ENCODE measurements at regions not wholly inside any gene's neighbourhood (a gene's known extent, or its start where the extent isn't known, plus 50 kb on each side); places are given as distances from the start of the nearest gene placed in this dataset.

DNA sequence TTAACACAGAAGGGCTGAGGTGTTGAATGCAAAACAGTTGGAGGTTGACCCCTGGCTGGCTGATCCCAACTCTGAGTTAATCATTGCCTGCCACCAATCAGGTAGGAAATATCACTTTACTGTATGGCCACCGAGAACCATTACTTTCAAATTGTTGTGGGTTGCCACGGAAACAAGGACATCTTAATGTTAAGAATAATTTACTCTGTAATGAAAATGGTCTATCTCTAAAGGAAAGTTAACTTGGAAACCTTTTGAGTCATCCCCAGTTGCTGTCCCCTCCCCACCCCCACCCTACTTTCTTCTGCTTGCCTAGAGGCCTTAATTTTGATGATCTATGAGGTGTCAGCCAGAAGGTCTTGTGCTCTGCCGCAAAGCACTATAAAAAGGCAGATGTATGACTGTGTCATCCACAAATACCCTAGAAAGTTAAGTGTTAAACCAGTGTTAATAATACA is 78.7 kb upstream of the SNRK start:
- DNase-seq = peak; percentile 48

DNA sequence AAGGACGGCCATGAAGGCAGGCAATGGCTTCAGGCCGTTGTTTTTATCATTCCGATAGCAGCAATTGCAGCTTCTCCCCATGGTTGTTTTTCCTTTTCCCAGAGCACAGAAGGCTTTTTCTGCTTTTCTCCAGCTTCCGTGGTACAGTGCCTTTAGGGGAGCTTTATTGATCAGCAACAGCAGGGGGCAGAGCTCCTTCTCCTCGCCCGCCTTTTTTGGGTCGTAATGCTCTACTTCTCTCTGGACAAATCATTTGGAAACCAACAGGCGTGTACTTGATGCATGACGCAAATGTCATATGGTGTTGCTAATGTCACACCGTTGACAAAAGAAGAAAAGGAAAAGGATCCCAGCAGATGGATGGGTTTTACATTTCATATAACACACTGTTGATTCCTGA is 79.7 kb upstream of the SNRK start:
- DNase-seq = no peak

DNA sequence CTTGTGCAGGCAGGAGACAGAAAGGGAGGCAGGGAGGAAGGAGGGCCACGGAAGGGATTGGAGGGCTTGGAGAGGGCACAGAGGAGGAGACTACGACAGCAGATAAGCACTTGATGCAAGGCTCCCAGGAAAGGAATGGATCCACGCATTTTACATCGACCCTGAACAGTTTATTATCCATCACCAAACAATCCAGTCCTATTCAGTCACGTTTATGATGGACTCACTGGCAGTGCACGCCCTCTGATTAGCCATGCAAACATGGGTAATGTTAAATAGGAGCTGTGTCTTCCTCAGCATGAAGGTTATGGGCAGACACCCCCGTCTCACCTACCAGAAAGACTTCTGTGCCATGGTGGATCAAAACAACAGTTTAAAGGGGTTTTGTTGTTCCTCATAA is 80.2 kb upstream of the SNRK start:
- DNase-seq = no peak

DNA sequence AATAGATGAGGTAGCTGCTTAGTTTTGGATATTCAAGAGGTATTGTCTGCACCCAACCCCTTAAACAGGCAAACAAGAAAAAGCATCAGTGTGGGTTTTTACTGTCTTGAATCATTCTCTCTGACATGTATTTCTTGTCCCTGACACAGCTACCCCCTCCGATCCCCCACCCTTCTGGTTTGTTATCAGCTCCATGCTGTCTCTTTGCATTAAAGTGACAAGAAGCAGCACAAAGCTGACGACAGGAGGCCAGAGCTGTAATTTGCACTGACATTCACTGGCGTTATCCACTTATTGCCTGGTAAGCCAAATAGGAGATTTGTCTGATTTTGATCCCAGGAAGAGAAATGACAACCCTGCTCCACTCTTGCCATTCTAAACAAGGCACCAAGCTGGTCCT is 83.3 kb upstream of the SNRK start:
- no peak for DNase-seq

DNA sequence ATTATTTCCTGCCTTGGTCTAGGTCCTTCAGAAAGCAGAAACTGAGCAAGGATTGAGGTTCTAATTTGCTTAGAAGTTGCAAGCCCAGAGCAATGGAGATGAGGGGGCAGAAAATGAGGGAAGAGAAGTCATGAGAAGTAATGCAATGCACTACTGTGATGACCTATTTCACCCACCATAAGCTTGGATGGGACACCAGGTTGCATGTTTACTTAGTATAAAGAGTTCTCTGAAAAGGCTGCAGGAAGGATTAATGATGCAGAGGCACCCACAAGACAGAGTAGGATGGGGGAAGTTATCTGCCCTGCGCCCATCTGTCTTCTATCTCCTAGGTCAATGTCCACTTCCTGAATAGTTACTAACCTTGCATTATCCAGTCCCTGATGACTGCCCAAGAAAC is 84.8 kb upstream of the SNRK start:
- no peak for DNase-seq

DNA sequence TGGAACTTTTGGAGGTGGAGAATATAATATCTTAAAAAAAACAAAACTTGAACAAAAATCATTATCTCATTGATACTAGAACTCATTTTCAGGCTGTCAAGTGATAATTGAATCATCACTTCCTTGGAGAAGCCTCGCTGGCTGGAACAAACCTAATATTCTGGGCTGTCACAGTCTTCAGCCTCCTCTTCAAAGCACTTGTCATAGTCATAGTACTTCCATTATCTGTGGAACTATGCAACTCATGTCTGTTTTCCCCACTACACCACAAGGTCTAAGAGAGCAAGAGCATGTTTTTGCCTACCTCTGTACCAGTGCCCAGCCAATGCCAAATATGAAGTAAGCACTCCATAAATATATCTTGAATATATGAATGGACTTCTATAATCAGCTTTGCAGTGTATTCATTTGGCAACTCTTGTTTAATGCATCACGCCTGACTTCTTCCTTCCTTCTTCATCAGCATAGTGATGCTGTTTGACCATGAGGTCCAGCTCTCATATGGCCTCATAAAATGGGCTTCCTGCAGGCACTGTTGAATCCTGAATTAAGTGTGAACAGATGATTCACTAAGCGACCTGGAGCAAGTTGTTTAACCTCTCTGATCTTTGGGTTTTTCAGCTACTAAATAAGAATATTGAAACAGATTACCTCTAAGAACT is 86.6 kb upstream of the SNRK start:
- no peak for DNase-seq

DNA sequence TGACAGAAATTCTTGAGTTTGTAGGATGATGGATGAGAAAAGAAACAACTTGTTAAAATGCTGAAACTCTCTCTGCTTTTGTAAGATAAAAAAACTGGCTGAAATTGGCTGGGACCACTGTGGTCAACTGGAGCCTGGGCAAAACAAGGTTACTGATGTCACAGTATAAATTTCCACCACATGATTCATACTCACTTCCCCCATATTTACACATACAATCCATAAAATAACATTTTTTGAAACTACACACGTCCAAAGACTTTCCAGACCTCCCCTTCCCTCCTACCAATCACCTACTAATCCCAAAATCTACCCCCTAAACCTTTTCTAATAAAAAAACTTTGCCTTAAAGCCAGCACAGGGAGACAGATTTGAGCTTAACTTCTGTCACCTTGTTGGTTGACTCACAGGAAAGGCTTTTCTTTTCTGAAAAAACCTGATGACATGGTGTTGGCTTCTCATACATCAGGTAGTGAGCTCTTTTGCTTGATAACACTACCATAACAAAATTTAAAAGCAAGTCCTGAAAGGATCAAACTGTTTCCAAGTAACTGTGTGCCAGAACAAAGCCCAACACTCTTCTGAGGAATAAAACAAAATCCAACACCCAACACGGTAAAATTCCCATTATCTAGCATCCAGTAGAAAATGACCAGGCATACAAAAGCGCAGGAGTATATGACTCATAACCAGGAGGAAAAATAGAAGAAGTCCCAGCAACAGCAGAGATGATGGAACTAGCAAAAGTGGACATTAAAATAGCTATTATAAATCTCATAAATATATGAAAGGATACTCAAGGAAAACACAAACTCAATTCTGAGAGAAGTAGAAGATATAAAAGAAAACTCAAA is 87.3 kb upstream of the SNRK start:
- no peak for DNase-seq

DNA sequence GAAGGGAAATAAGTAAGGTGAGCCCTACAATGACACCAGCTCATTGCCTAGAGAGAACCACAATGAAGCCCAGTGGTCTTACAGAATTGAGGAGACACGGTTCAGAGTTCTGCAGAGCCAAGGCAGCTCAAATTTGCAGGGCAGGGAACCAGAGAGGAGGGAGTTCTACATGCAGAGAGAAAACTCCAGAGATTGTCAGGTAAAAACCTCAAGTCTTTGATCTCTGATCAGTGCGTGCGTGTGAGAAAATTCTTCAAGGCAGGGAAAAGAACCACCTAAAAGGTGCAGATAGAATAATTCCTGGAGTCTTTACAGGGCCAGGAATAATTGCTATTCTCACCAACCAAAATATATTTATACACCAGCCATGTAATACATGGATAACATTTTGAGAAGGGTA is 88.0 kb upstream of the SNRK start:
- no peak for DNase-seq

DNA sequence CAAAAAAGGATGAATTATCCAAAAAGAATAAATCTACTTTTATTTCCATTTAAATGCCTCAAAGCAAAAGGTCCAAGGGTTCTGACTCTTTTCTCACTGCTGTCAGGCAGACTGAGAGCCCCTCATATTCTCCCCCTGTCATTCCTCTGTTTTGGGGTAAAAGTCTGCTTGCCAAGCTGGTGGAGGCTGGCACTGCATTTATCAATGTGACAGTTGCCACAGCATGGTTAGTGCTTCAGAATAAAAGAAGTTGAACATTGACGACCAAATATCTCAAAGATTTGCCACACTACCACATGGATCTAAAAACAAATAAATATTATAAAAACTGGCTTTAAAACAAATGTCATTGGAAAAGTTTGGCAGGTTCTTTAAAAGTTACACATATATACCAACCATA is 89.2 kb upstream of the SNRK start:
- DNase-seq = no peak

DNA sequence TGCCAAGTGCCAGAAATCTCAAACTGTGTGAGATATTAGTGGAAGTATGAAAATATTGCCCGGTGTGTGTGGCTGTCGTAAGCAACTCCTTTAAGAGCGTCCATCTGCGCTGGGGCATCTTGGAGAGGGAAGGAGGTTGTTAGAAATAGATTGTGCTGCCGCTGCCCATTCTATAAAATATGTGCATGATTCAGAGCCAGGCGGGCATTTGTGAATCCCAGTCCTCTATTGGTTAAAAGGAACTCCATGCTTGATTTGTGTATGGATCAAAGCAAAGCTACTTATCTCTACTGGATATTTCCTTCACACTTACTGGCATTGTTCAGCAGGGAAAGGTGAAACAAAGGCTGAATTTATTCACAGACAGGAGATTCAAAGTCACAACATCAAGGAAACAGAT is 89.6 kb upstream of the SNRK start:
- no peak for DNase-seq

DNA sequence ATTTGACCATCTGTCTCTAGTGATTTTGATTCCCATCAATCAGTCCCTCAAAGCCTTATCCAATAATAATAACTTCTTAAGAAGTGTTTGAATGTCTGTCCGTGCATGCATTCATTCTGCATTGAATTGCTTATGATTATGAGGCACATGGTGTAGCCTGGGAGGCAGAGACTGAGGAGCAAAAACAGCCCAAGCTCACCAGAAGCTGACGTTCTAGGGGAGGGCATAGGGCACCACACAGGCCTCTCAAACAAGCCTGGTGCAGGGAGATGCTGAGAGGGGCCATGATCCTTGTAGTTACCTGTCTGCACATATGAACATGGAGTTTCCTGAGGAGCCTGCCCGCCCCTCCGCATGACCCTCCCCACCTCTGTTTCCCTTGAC is 89.2 kb upstream of the POMGNT2 start:
- no peak for DNase-seq

DNA sequence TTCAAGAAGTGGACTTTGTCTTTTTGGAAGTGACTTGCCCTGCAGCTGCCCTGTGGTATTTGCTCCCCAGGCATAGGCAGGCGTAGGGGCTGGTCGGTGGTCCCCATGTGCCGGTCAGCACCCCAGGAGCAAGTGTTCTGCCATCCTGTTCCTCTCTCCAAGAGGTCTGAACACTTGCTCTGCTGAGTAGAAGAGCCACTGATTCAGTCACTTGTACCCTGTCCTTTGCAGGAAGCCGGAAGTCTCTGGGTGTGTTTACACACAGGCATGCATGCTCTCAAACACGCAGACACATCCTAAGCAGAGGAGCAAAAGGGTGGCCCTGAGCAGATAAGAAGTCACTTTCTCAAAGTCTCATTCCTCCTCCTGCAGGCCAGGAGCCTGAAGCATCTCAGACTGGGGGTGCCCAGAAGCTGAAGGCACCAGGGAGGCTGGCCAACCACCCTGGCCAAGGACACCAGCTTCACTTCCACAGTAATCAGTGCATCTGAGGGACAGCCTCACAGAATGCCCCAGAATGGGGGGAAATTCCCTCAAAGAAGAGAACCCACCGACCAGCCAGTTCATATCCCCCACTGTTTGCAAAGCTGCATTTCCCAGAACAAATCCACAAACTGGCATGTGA is 88.7 kb upstream of the POMGNT2 start:
- no peak for DNase-seq

DNA sequence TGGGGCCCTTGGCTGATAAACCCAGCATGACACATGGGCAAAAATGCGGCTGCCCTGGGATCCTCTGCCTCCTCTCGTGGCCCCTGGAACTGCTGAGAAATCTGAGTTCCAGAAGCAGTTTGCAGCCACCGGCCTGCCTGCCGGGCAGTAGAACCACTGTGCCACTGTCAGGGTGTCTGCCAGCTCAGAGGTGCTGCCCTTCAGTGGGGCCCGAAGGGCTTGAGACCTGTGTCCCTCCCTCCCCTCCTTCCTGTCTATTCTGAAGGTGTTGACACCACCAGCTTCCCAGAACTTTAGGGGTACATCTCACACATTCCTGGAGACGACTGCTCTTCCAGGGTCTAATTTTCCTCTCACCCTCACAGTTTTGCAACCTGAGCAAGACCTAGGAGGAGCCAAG is 88.2 kb upstream of the POMGNT2 start:
- DNase-seq = no peak

DNA sequence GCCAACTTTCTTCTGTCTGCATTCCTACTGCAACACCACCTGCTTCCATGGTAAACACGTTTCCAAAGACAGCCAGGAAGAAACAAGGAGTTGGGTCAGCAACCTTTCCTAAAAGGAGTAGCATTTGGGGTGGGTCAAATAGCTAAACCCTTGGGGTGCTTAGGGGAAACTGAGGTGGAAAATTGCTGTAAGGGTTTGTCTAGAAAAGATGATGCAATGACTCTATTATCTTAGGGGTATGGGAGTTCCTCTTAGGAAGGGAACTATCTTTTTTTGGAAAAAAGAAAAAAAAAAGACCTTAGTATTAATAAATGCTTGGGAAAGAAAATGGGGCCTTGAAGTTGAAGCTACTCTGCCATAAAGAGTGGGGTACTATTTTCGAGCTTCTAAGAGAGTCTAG is 86.1 kb upstream of the POMGNT2 start:
- DNase-seq = no peak

DNA sequence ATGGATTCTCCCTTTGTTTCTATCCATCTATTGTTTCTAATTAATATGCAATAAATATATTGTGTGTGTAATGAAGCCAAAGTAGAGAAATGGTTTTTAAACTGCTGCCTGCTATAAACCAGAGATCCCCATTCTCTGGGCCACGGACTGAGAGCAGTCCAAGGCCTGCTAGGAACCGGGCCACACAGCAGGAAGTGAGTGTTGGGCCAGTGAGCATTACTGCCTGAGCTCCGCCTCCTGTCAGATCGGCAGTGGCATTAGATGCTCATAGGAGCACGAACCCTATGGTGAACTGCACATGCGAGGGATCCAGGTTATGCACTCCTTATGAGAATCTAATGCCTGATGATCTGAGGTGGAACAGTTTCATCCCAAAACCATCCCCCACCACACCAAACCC is 85.2 kb upstream of the POMGNT2 start:
- DNase-seq = no peak

DNA sequence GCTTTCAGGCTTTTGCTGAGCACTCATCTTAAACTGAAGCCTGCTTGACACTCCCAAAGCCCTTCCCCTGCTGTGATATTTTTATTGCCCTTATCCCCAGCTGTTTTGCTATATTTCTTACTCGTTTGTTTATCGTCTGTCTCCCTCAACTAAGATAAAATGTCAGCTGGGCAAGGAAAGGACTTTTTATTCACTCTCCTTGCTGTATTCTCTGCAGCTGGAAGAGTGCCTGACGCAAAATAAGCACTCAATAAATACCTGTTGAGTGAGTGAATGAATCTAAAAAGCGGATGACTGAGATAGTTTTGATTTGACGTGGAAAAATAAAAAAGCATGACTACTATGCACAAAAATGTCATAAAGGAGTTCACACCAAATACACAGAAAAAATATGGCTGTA is 84.8 kb upstream of the POMGNT2 start:
- DNase-seq = peak; percentile 88

DNA sequence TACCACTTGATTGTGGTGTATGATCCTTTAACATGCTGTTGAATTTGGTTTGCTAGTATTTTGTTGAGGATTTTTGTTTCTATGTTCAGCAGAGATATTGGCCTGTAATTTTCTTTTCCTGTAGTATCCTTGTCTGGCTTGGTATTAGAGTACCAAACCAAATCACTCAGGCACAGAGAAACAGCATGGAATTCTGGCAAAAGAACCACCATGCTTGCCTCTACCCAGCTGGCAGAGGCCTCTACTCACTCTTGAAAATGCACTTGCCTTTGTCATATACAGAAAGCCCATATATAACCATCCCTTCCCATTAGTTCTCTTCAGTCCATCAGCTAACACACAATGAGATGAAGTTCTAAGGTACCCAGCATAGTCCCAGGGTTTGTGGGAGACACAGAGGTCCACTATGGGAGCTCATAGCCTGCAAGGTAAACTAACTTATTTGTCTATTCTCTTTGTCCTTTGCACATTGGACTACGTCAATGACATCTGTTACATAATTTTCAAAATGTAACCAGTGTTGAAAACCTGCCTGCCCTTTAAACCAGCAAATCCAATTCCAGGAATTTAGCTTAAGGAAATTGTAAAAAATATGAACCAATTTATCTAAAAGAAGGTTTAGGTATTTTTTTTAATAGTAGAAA is 82.1 kb upstream of the POMGNT2 start:
- DNase-seq = no peak

DNA sequence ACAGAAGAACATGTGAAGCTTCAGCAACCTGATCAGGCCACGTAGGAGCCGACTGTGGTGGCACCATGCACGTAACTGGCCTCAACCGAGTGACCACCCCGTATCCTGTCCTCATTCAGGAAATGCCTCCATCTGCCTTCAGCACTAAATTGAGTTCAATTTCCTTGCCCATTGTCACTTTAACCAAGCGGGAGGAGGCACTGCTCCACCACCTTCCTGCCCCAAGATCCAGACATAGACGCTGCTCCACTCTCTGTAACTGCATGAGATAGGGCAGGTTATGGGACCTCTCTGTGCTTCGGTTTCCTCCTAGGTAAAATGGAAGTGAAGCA is 80.1 kb upstream of the POMGNT2 start:
- no peak for DNase-seq

DNA sequence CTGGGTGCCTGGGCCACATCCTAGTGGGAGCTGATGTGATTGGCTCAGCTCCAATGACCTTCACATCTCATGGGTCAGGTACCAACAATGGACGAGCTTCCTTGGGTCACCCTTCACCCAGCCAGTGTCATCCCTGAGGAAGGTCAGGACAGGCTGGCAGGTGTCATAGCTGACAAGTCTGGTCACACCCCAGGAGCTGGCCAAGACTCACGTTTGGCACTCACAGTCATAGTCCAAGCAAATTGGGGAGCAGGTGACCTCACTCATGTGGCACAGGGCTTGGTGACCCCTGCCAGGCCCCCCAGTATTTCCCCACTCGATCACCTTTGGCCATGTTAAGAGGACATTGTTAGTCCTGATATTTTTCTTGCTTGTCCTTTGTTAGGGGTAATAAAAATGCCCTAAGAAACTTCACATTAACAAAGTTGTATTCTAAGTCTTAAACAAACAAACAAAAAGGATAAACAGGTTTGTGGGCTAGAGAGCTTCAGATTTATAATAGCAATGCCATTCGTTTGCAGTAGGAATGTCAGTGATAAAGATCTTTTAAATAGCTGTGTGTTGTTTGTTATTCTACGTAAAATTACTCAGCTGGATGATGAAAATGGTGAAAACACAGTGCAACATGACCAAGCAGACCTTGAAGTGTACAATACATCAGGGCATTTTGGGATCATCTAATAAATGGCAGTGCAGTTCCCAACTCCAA is 79.5 kb upstream of the POMGNT2 start:
- peak; percentile 43 for DNase-seq

DNA sequence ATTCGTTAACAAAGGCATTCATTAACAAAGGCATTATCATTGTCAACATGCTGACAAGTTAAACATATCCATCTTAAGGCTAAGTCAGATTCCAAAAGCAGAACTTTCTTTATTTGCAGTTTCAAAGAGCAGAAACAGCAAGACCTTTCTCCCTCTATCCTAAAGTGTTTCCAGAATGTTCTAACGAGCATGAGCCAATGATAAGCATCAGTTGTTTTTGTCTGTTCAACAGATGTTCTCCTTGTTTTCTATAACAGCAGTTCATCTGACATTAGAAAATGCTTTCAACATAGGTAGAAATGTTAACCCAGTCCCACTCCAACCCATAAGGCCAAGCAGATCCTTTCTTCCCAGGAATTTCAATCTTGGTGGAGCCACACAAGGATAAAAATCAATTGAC is 77.6 kb upstream of the POMGNT2 start:
- DNase-seq = no peak

DNA sequence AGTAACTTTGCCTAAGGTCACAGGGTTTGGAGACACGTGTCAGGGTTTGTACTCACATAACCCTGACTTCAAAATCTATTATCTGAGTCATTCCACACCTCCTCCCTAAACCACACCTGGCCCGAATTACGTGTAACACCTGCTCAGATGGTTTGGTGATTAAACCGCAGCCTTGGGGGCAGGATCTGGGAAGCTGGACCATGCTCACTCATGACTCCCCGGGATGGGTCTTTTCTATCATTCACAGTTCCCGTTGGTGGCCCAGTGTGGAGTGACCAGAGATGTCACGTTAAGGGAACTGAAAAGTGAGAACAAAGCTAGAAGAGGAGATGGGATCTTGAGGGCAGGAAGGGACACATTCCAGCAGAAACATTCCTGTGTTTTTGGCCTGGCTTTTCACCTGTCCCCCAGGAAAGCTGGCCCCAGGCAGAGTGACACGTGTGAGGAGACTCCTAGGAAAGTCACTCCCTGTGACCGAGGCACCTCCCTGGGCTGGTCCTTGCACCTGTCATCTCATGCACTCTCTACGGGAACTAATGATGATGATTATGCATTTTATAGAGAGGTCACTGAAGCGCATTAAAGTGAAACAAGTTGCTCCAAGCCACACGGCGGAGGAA is 75.4 kb upstream of the POMGNT2 start:
- DNase-seq = no peak

DNA sequence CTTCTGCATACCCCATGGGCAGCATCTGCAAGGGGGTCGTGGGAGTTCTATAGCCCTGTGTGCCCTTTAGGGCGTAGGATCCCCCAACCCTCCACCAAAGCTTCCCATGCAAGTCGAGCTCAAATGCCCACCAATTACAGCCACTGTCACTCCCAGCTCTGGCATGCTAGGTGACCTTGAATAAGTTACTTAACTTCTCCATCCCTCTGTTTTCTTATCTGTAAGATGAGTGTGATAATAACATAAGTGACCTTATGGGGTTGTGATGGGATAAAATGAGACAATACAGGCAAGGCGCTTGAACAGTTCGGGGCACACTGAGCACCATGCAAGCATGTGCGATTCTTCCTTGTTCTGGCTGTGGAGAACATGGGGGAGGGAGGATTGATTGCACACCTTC is 74.8 kb upstream of the POMGNT2 start:
- no peak for DNase-seq

Data from fibroblast of skin of abdomen (primary cell).